HG03378 (cell line): ENCODE measurements at regions not wholly inside any gene's neighbourhood (a gene's known extent, or its start where the extent isn't known, plus 50 kb on each side); places are given as distances from the start of the nearest gene placed in this dataset.

Source experiments
- ATAC-seq: cut with Tn5 transposase; IDR thresholded peaks from one replicate; pipeline ENCODE4 v1.9.1; 2021; ENCODE audit warnings: mild to moderate bottlenecking, moderate library complexity; ENCODE audit not compliant: unreplicated experiment

DNA sequence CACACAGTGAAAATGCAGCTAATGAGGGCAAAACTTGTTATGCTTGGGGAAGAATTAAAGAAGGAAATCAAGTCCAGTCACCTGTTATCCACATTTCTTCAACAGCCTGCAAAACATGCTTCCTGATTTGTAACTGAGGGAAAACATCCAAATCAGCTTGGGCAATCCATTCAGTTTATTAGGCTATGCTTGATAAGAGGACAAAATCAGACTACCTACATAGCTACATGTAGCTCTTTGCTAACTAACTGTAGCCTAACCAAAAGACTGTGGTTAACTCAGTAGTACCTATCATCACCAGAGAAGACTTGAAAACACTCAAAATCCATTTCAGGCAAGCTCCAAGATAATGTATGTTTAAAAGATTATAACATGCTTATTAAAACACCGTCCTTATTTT, 436.4 kb downstream of the SHQ1 start:
- no peak for ATAC-seq

DNA sequence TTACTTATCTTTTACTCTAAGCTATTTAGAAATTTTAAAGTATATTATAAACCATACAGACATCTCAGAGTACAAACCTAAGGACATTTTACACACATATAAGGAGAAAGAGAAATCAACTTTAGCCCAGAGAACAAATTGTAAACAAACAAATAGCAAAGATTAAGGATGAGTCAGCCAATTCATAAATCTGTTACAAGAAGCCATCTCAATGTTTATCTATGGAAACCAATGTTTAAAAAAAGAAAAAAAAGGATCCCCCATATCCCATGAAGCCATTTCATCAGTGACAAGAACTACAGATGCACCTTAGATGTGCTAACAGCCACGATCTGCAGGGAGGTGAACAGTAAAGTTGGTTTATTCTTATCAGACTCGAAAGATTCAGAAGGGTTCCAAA, 437.1 kb downstream of the SHQ1 start:
- ATAC-seq, result no peak

DNA sequence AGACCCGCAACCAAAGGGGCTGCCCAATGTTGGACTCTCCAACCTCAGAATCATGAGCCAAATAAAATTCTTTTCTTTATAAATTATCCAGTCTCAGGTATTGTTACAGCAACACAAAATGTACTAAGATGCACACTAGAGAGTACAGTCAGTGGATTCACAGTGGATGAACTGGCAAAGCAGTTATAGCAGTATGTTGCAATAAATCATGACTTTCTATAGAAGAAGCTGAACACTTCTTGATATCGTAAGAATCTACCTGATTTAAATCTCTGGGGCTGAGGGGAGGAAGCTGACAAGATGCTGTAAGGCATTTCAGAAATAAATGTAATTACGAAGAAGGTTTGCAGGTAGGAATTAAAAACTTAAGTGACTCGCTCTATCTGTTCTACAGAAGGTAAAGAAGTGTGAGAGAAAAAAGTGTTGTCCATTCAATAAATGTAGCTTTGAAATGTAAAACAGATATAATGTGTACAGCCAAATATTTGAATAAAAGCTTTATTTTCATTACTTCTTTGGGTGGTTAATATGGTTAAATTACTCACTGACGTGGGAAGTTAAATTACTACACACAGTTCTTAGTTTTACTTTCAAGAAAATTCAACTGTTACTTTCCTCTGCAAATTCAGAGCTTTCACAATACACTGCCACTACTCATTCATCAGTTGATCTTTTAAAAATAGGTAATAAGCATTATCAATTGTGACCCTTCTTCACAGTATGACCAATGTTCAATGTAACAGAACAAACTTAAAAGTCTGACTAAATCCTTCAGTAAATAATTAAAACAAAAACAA, 439.1 kb downstream of the SHQ1 start:
- ATAC-seq, result no peak

DNA sequence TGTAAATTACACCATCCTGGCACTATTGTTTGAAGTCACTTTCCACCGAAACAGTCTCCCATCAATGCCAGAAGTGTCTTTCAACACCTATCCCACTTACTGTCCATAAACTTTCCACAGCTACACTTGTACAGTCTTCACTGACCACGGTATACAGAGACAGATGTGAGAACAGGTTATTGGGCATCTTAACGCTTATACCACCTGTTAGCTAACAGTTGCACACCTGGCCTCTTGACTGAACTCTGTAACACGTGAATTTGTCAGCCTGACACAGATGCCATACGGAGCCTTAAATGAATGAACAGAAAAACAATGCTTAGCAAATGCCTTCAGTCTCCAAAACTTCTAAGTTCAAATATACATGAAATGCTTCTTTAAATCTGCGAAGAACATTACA, 440.5 kb downstream of the SHQ1 start:
- ATAC-seq, result no peak

DNA sequence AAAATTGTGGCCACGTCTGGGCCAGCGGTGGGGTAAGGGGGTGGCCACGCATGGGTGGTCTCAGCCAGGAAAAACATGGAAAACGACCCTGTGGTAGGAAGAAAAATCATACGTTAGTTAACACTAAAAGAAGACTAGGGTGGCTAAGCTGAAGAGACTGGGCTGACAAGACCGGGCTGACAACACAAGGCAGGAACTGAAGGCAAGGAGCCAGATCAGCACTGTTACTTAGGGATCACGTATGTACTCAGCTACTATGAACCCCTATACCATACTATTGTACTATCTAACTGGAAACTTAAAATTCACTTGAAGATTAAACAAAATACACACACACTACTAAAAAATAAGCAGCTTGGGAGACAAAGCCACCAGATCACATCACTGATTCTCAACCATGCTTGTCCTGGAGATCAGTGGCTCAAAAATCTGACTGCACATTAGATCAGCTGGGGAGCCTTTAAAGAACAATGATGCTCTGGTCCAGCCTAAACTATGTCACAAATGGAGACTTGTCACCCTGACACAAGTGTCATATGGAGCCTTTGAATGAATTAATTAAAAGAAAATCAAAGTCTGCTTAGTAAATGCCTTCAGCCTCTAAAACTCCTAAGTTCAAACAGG, 442.2 kb downstream of the SHQ1 start:
- no peak for ATAC-seq

DNA sequence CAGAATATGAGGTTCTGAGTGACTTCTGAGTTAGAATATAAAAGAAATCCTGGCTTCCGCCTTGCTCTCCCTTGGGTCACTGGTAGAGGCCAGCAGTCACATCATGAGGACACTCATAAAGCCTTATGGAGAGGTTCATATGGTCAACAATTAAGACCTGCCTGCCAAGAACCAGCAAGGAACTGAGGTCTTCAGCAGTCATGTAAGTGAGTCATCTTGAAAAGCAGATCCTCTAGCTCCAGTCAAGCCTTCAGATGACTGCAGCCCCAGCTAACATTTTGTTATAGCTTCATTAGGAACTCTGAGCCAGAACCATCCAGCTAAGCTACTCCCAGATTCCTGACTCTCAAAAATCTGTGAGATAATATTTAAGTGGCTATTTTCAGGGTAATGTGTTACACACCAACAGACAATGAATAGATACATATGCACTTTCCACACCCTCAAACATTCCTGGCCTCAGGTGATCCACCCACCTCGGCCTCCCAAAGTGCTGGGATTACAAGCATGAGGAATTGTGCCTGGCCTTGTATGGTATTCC, 447.2 kb downstream of the SHQ1 start:
- no peak for ATAC-seq

DNA sequence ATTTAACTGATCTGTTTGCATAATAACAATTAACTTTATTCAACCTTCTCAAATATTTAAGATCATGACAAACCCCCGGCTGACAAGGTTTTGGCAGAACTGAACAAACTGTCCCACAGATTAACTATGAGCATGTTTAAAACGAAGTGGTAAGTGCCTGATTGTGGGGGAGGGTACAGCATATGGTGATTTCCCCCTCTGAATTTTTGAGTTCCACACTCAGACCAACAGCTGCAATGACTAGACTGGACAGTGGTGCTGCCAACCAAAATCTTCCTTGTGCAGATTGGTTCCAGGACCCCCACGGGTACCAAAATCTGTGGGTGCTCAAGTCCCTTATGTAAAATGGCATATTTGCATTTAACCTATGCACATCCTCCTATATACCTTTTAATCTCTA, 449.5 kb downstream of the SHQ1 start:
- no peak for ATAC-seq

DNA sequence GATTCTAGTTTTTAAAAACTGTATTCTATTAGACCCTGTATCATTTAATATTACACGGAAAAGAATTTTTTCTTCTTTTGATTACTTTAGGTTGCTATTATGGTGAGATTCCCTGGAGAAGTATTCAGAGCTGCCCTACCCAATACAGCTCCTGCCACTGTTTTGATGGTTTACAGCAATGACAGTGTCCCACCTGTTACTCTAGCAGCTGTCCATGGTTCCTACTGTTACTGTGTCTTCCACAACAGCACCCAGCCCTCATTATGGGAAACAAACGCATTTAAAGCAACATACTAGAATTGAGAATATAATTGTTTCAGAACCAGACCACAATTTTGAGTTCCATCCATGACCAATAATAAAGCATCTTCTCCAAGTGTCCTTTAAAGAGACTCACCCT, 450.7 kb downstream of the SHQ1 start:
- no peak for ATAC-seq

DNA sequence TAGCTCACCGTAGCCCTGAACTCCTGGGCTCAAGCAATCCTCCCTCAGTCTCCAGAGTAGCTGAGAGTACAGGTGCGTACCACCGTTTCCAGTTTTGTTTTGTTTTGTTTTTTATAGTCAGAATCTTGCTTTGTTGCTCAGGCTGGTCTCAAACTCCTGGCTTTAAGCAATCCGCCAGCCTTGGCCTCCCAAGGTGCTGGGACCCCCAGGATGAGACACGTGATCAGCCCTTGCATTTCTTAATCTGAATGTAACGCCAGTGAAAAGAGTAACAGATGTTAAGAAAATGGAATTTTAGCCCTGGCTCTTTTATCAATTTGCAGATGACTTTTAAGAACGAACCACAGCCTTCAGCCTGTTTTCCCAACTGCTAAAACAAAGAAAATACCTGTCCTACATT, 451.3 kb downstream of the SHQ1 start:
- ATAC-seq, result no peak

DNA sequence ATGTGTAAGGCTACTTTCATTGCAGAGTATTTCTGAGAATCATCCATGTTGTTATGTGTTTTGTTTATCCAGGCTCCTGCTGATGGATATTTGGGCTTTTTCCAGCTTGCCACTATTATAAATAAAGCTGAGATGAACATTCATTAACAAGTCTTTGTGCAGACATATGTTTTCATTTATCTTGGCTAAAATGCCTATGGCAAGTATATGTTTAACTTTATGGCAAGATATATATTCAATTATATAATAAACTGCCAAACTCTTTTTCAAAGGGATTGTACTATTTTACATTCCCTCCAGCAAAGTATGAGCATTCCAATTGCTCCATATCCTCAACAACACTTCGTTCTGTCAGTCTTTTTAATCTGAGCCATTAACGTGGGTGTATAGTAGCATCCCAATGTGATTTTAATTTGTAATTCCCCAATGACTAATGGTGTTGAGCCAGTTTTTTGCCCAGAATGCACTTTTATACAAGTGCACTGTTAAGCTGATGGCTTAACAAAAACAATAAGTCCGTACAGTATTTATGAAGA, 452.4 kb downstream of the SHQ1 start:
- ATAC-seq, result no peak

DNA sequence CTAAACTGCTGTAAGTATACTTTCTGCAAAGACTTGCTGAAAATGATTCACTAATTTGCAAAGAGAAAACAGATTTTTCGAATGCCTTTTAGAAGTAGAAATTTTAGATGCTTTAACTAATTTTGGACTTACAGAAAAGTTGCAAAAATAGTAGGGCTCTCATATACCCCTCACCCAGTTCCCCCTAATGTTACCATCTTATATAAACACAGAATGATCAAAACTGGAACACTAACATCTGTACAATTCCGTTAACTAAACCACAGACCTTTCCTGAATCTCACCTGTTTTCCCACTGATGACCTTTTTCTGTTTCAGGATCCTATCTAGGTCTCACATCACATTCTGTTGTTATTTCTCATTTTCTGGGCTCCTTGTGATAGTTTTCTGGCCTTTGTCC, 454.8 kb downstream of the SHQ1 start:
- ATAC-seq, result no peak

DNA sequence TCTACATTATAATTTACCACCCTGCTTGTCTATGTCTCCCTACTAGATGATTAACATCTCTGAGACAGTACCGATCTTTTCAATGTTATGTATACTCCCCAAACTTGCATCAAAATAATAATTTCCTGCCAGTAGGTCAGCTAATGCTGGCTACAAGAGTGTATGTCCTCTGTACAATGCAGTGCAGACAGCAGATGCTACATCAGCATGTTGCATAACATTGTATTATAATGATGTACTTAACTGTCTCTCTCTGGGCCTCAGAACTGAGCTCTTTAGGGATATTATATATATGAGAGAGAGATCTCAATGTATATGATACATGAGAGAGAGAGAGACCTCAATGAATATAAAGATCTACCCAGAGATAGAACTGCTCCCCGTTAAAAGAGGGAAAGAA, 456.6 kb downstream of the SHQ1 start:
- no peak for ATAC-seq

DNA sequence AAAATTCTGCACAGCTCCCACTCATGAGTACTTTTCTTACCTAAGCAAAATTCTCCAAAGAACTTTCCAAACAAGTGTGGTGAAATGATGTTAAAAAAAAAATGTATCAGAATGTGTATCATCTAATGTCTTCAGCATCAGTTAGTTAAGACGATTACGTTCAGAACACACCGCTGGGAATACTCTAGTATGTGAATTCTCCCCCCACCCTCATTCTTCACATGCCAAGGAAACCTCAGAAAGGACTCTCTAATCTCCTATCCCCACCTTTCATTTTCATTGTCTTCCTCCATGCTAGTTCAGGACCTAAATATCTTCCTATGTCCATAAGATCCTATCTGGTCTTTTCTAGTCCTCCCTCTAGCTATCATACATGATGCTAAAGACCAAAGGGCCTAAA, 457.4 kb downstream of the SHQ1 start:
- no peak for ATAC-seq

DNA sequence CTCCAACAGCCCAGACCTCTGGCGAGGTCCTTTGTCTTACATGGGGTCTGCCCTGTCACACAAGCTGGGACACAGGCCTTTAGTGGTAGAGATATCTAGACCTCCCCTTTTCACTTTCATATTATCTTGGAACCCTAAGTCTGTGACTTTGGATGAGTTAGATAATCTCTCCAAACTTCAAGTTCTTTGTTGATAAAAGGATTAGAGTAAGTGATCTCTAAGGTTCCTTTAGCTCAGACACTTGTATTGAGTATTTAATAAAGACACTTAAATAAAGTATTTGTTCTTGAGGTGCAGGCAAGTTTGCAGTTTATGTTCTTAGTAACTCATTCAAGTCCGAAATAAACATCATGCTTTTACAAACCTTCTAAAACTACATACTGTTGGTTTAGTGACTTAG, 459.6 kb downstream of the SHQ1 start:
- ATAC-seq, result no peak

DNA sequence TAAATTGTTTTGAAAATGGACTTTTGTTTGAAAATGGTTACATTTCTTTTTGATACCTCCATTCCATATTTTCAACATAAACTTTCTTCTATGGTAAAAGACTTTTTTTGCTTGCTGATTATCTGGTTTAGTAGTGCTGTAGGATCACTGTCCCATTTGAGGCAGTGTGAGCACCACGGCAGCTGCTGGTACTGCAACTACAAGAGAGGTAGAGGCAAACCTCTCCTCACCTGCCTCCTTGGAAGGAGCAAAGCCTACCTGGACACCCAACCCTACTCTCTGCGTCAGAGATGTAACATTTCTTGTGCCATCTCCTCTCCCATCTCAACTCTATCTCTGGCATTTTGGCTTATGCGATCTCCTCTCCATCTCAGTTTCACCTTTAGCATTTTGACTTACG, 460.1 kb downstream of the SHQ1 start:
- no peak for ATAC-seq

DNA sequence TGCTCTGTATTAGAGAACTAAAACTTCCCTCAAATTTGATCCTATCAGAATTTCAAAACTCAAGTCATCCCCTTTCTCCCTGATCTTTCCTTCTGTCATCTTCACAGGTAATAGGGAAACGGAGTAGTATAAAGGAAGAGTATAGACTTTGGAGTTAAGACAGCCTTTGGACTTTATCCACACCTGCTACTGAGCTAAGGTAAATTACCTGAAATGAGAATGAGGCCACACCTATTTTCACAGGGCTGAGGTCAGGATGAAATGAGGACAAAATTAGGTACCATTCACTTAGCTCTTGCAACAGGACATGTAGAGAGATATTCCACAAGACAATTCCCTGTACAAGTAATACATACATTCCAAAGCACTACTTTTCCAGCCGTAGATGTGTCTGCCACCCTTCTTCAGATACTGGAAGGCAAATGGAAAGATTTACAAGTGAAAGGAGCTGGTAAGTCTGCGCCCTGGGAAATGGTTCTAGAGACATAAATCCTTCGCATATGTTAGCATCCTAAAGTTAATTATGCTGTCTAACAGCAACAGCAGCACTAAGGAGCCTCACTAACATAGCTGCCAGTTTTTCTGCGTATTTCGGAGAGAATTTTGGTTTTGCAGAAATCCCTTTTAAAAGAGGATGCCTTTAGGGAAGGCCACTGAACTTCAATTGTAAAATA, 461.8 kb downstream of the SHQ1 start:
- no peak for ATAC-seq

DNA sequence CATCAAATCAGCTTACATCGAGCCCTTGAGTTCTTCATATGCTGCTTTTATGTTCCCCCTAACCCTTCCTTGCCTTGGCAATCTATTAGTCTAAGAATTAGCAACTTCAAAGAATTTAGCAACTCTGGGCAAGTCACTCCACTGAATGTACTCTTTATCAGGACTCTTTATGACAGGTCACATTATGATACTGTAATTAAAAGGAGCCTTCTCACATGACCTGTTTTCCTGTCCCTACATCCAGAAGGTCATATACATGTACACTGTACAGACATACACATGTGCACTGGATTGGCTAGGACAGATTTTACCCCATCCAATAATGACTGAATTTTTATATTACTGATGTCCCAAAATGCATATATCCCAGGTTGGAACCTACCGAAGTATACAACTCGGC, 463.1 kb downstream of the SHQ1 start:
- no peak for ATAC-seq

DNA sequence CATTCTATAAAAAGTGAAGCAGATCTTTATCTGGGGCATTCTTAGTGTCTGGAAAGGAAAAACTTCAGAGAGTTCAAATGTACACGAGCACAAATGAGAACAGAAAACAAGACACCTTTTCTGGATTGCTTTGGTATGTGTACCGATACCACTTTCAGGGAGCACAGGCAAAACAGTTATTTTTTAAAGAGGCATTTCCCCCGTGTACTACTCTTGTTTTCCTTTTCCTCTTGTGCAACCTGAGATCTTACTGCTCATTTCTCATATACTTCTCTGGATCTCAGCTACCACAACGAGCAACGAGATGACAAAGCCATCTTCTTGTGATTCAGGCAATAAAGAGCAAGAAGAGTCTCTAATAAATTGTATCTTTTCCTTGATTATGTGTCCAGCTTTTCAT, 463.6 kb downstream of the SHQ1 start:
- ATAC-seq, result no peak

DNA sequence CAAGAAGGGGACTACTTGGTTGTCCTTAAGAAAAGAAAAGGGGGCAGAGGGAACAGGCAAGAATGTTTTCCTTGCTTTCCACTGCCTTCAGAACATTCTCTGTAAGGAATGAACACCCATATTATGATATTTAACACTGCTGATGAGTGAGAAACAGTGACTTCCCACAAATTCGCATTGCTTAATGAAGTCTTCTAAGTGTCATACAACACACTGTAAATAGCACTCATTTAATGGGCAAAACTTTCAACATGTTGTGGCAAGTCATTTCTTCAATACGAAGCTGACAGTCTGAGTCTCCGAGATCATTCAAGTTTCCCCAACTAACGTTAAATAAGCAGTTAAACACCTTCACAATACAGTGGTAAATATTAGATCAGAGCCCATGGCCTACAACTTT, 464.4 kb downstream of the SHQ1 start:
- ATAC-seq, result no peak

DNA sequence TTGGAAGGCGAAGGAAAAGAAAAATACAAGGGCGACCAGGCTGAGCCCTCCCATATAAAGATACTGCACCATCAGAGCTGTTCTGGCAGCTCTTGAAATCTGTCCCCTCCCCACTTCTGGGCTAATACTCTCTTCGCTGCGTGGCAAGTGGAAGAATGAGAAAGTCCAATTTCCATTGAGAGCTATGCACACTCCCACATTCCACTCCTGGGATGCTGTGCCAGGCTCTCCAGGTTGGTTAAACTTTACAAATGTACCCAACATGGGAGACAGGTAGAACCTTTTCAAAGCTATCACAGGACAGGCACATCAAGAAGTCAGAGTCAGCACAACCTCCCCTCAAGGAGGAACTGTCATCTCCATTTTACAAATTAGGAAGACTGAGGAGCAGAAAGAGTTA, 465.0 kb downstream of the SHQ1 start:
- ATAC-seq, result no peak

DNA sequence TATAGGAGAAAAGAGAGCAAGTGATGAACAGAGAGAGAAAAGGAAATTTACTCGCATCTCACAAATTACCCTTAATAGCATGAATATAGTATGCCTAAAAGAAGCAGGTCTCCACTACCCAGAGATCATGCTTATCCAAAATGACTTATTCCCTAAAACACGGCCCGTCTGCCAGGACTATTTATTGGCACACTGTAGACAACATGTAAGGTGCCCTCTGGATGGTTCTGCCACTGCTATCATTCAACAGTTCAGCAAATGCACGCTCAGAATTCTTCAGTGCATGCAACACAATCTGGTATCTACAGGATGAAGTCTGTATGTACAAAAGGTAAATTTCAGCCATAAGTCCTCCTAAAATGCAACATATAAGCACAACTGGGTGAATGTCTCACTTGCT, 465.8 kb downstream of the SHQ1 start:
- no peak for ATAC-seq

DNA sequence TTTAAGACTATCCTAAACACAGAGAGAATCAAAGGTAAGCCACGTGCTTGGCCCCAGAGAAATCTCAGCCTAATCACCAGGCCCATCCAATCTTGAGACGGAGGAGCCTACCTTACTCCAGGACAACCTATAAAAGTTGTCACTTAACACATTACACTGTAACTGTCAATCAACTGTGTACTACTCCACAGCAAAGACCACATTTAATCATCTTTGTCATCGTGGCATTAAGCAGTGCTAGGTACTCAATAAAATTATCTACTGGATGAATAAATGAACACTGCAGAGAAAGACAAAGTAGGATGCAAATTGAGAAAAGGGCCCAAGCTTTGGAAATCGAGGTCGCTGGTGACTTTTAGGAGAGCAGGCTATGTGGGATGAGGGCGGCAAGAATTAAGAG, 466.7 kb downstream of the SHQ1 start:
- no peak for ATAC-seq
